ENCODE measurements at regions not wholly inside any gene's neighbourhood (a gene's known extent, or its start where the extent isn't known, plus 50 kb on each side); places are given as distances from the start of the nearest gene placed in this dataset.

- H3K4me1 ChIP-seq: no peaks in the 10 kb centered on the region
- no peaks in the 10 kb centered on the region for H3K27me3 ChIP-seq
- no peak overlapping the region for H3K4me3 ChIP-seq
- H3K27ac ChIP-seq (replicated peaks in 1 of 4): no peak overlapping the region
- no peaks in the 10 kb centered on the region for H3K9me3 ChIP-seq
- no peak for DNase-seq (ENCODE audit: extremely low spot score)
- intact Hi-C loops (cut with DNase I): no loop called here
- H3K36me3 ChIP-seq: no peaks in the 10 kb centered on the region
- WGBS: 84% methylated on average over 2 of the region's 2 CpGs
- TF ChIP-seq EP300 (IDR thresholded peaks at IDR 0.05): no peak
- TF ChIP-seq POLR2A (IDR thresholded peaks at IDR 0.05; ENCODE audit: low read depth): no peak
- TF ChIP-seq, protein P1, sequence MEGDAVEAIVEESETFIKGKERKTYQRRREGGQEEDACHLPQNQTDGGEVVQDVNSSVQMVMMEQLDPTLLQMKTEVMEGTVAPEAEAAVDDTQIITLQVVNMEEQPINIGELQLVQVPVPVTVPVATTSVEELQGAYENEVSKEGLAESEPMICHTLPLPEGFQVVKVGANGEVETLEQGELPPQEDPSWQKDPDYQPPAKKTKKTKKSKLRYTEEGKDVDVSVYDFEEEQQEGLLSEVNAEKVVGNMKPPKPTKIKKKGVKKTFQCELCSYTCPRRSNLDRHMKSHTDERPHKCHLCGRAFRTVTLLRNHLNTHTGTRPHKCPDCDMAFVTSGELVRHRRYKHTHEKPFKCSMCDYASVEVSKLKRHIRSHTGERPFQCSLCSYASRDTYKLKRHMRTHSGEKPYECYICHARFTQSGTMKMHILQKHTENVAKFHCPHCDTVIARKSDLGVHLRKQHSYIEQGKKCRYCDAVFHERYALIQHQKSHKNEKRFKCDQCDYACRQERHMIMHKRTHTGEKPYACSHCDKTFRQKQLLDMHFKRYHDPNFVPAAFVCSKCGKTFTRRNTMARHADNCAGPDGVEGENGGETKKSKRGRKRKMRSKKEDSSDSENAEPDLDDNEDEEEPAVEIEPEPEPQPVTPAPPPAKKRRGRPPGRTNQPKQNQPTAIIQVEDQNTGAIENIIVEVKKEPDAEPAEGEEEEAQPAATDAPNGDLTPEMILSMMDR (IDR thresholded peaks at IDR 0.05): no peak
- TF ChIP-seq POLR2AphosphoS5 (IDR thresholded peaks at IDR 0.05): no peak
Observed at GRCh38 chr16:59326955-59327354, 592.8 kb upstream of the GOT2 start.

- H3K27ac ChIP-seq (replicated peaks in 1 of 4): no peak overlapping the region
- WGBS: 64% methylated on average over 5 of the region's 5 CpGs
- intact Hi-C loops (cut with DNase I): no loop called here
- no peaks in the 10 kb centered on the region for H3K4me1 ChIP-seq
- no peaks in the 10 kb centered on the region for H3K27me3 ChIP-seq
- H3K36me3 ChIP-seq: no peaks in the 10 kb centered on the region
- DNase-seq (ENCODE audit: extremely low spot score): no peak
- TF ChIP-seq POLR2AphosphoS5 (IDR thresholded peaks at IDR 0.05) (no peak), EP300 (IDR thresholded peaks at IDR 0.05) (no peak), POLR2A (IDR thresholded peaks at IDR 0.05; ENCODE audit: low read depth) (no peak)
- TF ChIP-seq, protein P1 (IDR thresholded peaks at IDR 0.05): no peak
- no peaks in the 10 kb centered on the region for H3K9me3 ChIP-seq
- no peak overlapping the region for H3K4me3 ChIP-seq
Observed at GRCh38 chr16:59324462-59324861, 590.3 kb upstream of the GOT2 start.

- no peak for DNase-seq (ENCODE audit: extremely low spot score)
- intact Hi-C loops (cut with DNase I): no loop called here
- Histone ChIP-seq H3K36me3 (no peaks in the 10 kb centered on the region), H3K4me3 (no peak overlapping the region), H3K9me3 (no peaks in the 10 kb centered on the region), H3K4me1 (no peaks in the 10 kb centered on the region), H3K27ac (replicated peaks in 1 of 4) (no peak overlapping the region), H3K27me3 (no peaks in the 10 kb centered on the region)
- WGBS: 91% methylated on average over 1 of the region's 1 CpG
- TF ChIP-seq, protein P1 (IDR thresholded peaks at IDR 0.05): no peak
- TF ChIP-seq POLR2A (IDR thresholded peaks at IDR 0.05; ENCODE audit: low read depth): no peak
- no peak for TF ChIP-seq EP300 (IDR thresholded peaks at IDR 0.05)
- no peak for TF ChIP-seq POLR2AphosphoS5 (IDR thresholded peaks at IDR 0.05)
Observed at GRCh38 chr16:59320657-59321056, 586.5 kb upstream of the GOT2 start.

GRCh38 chr16:59319871-59320270, 585.8 kb upstream of the GOT2 start:
- no peaks in the 10 kb centered on the region for H3K36me3 ChIP-seq
- no peak for TF ChIP-seq POLR2A (IDR thresholded peaks at IDR 0.05; ENCODE audit: low read depth)
- H3K4me3 ChIP-seq: no peak overlapping the region
- no peaks in the 10 kb centered on the region for H3K4me1 ChIP-seq
- intact Hi-C loops (cut with DNase I): no loop called here
- H3K9me3 ChIP-seq: no peaks in the 10 kb centered on the region
- H3K27ac ChIP-seq (replicated peaks in 1 of 4): no peak overlapping the region
- H3K27me3 ChIP-seq: no peaks in the 10 kb centered on the region
- 92% methylated on average over 3 of the region's 3 CpGs for WGBS
- no peak for DNase-seq (ENCODE audit: extremely low spot score)

DNA sequence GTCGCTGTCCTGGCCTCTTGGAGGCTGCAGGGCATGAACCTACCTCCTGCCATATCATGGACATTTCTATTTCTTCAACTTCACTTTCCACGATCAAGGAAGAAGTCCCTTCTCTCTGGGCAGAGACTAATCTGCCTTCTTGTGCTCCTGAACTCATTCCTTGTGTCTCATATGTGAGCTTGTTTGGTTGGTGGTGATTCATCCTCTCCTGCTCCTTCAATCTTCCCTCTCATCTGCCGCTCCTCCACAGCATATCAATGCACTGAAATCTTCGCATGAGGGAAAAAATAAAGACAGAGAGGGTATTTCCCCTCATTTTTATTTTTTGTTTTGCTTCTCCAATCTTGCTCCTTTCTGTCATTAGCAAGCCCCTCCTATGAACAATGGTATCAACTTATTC, 571.7 kb upstream of the GOT2 start:
- no peak for DNase-seq (ENCODE audit: extremely low spot score)
- Histone ChIP-seq H3K27me3 (no peaks in the 10 kb centered on the region), H3K27ac (replicated peaks in 1 of 4) (no peak overlapping the region), H3K4me3 (no peak overlapping the region), H3K4me1 (no peaks in the 10 kb centered on the region), H3K9me3 (no peaks in the 10 kb centered on the region), H3K36me3 (no peaks in the 10 kb centered on the region)
- TF ChIP-seq EP300 (IDR thresholded peaks at IDR 0.05) (no peak), POLR2AphosphoS5 (IDR thresholded peaks at IDR 0.05) (no peak)
- 84% methylated on average over 4 of the region's 4 CpGs for WGBS
- intact Hi-C loops (cut with DNase I): no loop called here

DNA sequence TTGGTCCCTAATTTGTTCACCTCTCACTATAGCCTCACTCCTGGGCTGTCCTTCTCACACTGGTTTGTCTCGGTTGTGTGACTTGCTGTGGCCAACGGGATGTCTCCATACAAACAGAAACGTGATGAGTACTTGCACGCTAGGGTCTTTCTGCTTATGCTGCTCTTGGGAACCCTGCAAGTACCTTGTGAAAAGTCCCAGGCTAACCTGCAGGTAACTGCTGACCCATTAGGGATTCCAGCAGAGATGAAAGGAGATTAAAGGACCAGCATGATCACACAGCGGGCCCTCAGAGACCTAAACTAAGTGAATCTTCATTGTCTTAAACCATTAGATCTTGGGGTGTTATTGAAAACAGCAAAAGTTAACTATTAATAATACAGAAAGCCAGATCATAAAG, 562.8 kb upstream of the GOT2 start:
- peaks cover 0 to 12% (median 3%) of the 10 kb centered on the region in 4 donors for H3K4me1 ChIP-seq
- no peak overlapping the region for H3K4me3 ChIP-seq
- H3K36me3 ChIP-seq: no peaks in the 10 kb centered on the region
- 57% methylated on average over 5 of the region's 5 CpGs for WGBS
- H3K27me3 ChIP-seq: no peaks in the 10 kb centered on the region
- TF ChIP-seq EP300 (IDR thresholded peaks at IDR 0.05) (no peak), POLR2AphosphoS5 (IDR thresholded peaks at IDR 0.05) (no peak), POLR2A (IDR thresholded peaks at IDR 0.05; ENCODE audit: low read depth) (no peak)
- TF ChIP-seq, protein P1 (IDR thresholded peaks at IDR 0.05): no peak
- no peak for DNase-seq (ENCODE audit: extremely low spot score)
- intact Hi-C loops (cut with DNase I): no loop called here
- no peak overlapping the region for H3K27ac ChIP-seq (replicated peaks in 1 of 4)
- H3K9me3 ChIP-seq: no peaks in the 10 kb centered on the region
